Mucosa of rectum (tissue), 2 donors: ENCODE measurements at regions not wholly inside any gene's neighbourhood (a gene's known extent, or its start where the extent isn't known, plus 50 kb on each side); places are given as distances from the start of the nearest gene placed in this dataset.

Source experiments
- H3K27ac ChIP-seq, 2 donors: one replicate each; pipeline ENCODE4 v1.7.0; 2013; ENCODE audit warnings: inconsistent platforms in 2 of 2, low read depth in 2 of 2, low read length in 2 of 2
- H3K27me3 ChIP-seq, 2 donors: one replicate each; pipeline ENCODE4 v1.7.0; 2013; ENCODE audit warnings: low read length in 2 of 2; ENCODE audit not compliant: control insufficient read depth in 2 of 2, insufficient read depth in 2 of 2
- H3K36me3 ChIP-seq, 2 donors: one replicate each; pipeline ENCODE4 v1.7.0; 2013; ENCODE audit warnings: low read length in 2 of 2; ENCODE audit not compliant: control insufficient read depth in 2 of 2, insufficient read depth in 2 of 2
- H3K4me1 ChIP-seq, 2 donors: one replicate each; pipeline ENCODE4 v1.7.0; 2013; ENCODE audit warnings: low read length in 2 of 2, mild to moderate bottlenecking in 1 of 2; ENCODE audit not compliant: control insufficient read depth in 2 of 2, insufficient read depth in 2 of 2
- H3K4me3 ChIP-seq, 2 donors: one replicate each; pipeline ENCODE4 v1.7.0; 2013; ENCODE audit warnings: low read length in 2 of 2
- H3K9ac ChIP-seq, 2 donors: one replicate each; pipeline ENCODE4 v1.7.0; 2013; ENCODE audit warnings: low read length in 2 of 2, low read depth in 1 of 2, mild to moderate bottlenecking in 1 of 2
- H3K9me3 ChIP-seq, 2 donors: one replicate each; pipeline ENCODE4 v1.7.0; 2013; ENCODE audit warnings: low read length in 2 of 2; ENCODE audit not compliant: control insufficient read depth in 2 of 2
- donor health status: healthy.
- donor health status: Normal muscosa, but diverticular disease.

- Histone ChIP-seq H3K36me3 (no peaks in the 10 kb centered on the region), H3K9me3 (no peaks in the 10 kb centered on the region), H3K4me3 (no peak overlapping the region), H3K4me1 (no peaks in the 10 kb centered on the region), H3K27me3 (no peaks in the 10 kb centered on the region), H3K9ac (no peak overlapping the region), H3K27ac (no peak overlapping the region)
Observed at GRCh38 chr6:126539022-126539421, 199.1 kb downstream of the CENPW start.

- no peak overlapping the region for H3K4me3 ChIP-seq
- no peak overlapping the region for H3K9ac ChIP-seq
Observed at GRCh38 chr6:126540161-126540560, 200.2 kb downstream of the CENPW start.

GRCh38 chr6:126541806-126542491, 202.0 kb downstream of the CENPW start:
- no peaks in the 10 kb centered on the region for H3K27me3 ChIP-seq
- H3K9me3 ChIP-seq, result no peaks in the 10 kb centered on the region
- no peak overlapping the region for H3K4me3 ChIP-seq
- H3K4me1 ChIP-seq, result no peaks in the 10 kb centered on the region
- no peak overlapping the region for H3K9ac ChIP-seq
- no peaks in the 10 kb centered on the region for H3K36me3 ChIP-seq
- H3K27ac ChIP-seq, result no peak overlapping the region

More at GRCh38 chr6:126540161-126540560, 200.2 kb downstream of the CENPW start:
- Histone ChIP-seq H3K27ac (no peak overlapping the region), H3K36me3 (no peaks in the 10 kb centered on the region), H3K9me3 (no peaks in the 10 kb centered on the region), H3K4me1 (no peaks in the 10 kb centered on the region), H3K27me3 (no peaks in the 10 kb centered on the region)

- H3K36me3 ChIP-seq, result no peaks in the 10 kb centered on the region
- no peaks in the 10 kb centered on the region for H3K27me3 ChIP-seq
- H3K27ac ChIP-seq, result no peak overlapping the region
- H3K9ac ChIP-seq, result no peak overlapping the region
- H3K4me3 ChIP-seq, result no peak overlapping the region
- no peaks in the 10 kb centered on the region for H3K4me1 ChIP-seq
- no peaks in the 10 kb centered on the region for H3K9me3 ChIP-seq
Observed at GRCh38 chr6:126546541-126547120, 206.7 kb downstream of the CENPW start.

GRCh38 chr6:126548300-126548699, 208.4 kb downstream of the CENPW start:
- Histone ChIP-seq H3K4me1 (no peaks in the 10 kb centered on the region), H3K36me3 (no peaks in the 10 kb centered on the region), H3K9ac (no peak overlapping the region), H3K27me3 (no peaks in the 10 kb centered on the region), H3K27ac (no peak overlapping the region), H3K9me3 (no peaks in the 10 kb centered on the region), H3K4me3 (no peak overlapping the region)

GRCh38 chr6:126550323-126550722, 210.4 kb downstream of the CENPW start:
- Histone ChIP-seq H3K27ac (no peak overlapping the region), H3K36me3 (no peaks in the 10 kb centered on the region), H3K4me1 (no peaks in the 10 kb centered on the region), H3K4me3 (no peak overlapping the region), H3K9ac (no peak overlapping the region), H3K9me3 (no peaks in the 10 kb centered on the region), H3K27me3 (no peaks in the 10 kb centered on the region)

GRCh38 chr6:126551832-126552231, 211.9 kb downstream of the CENPW start:
- Histone ChIP-seq H3K4me3 (no peak overlapping the region), H3K27me3 (no peaks in the 10 kb centered on the region), H3K4me1 (no peaks in the 10 kb centered on the region), H3K27ac (no peak overlapping the region), H3K9me3 (no peaks in the 10 kb centered on the region), H3K9ac (no peak overlapping the region), H3K36me3 (no peaks in the 10 kb centered on the region)

- H3K9me3 ChIP-seq, result no peaks in the 10 kb centered on the region
- H3K4me1 ChIP-seq, result no peaks in the 10 kb centered on the region
- H3K9ac ChIP-seq, result no peak overlapping the region
- no peak overlapping the region for H3K27ac ChIP-seq
- no peak overlapping the region for H3K4me3 ChIP-seq
- H3K27me3 ChIP-seq, result no peaks in the 10 kb centered on the region
- H3K36me3 ChIP-seq, result no peaks in the 10 kb centered on the region
Observed at GRCh38 chr6:126553854-126554253, 213.9 kb downstream of the CENPW start.

- Histone ChIP-seq H3K4me1 (no peaks in the 10 kb centered on the region), H3K36me3 (no peaks in the 10 kb centered on the region), H3K9me3 (no peaks in the 10 kb centered on the region)
Observed at GRCh38 chr6:126570507-126570906, 230.6 kb downstream of the CENPW start.

GRCh38 chr6:126574301-126574700, 234.4 kb downstream of the CENPW start:
- no peaks in the 10 kb centered on the region for H3K4me1 ChIP-seq
- H3K36me3 ChIP-seq, result no peaks in the 10 kb centered on the region
- H3K27ac ChIP-seq, result no peak overlapping the region
- no peak overlapping the region for H3K4me3 ChIP-seq
- H3K27me3 ChIP-seq, result no peaks in the 10 kb centered on the region
- H3K9me3 ChIP-seq, result no peaks in the 10 kb centered on the region
- no peak overlapping the region for H3K9ac ChIP-seq

More at GRCh38 chr6:126570507-126570906, 230.6 kb downstream of the CENPW start:
- Histone ChIP-seq H3K27ac (no peak overlapping the region), H3K4me3 (no peak overlapping the region), H3K27me3 (no peaks in the 10 kb centered on the region), H3K9ac (no peak overlapping the region)
